H9 (cell line): ENCODE measurements at regions not wholly inside any gene's neighbourhood (a gene's known extent, or its start where the extent isn't known, plus 50 kb on each side); places are given as distances from the start of the nearest gene placed in this dataset.

Experiments used
- DNase-seq: peaks from one replicate; pipeline ENCODE4 v3.0.0-alpha.2; 2017
- H2AFZ ChIP-seq: one replicate; pipeline ENCODE4 v1.6.1; 2013; ENCODE audit warnings: mild to moderate bottlenecking, low read length, control low read depth, moderate library complexity
- H2AK5ac ChIP-seq: 2 replicates; pipeline ENCODE4 v1.6.1; 2013; ENCODE audit warnings: low read length, control low read depth, mixed read lengths; ENCODE audit not compliant: insufficient read length
- H2BK120ac ChIP-seq: one replicate; pipeline ENCODE4 v1.6.1; 2013; ENCODE audit warnings: low read depth, mild to moderate bottlenecking, low read length, control low read depth, inconsistent platforms; ENCODE audit not compliant: poor library complexity, severe bottlenecking
- H2BK12ac ChIP-seq: 2 replicates; pipeline ENCODE4 v1.6.1; 2013; ENCODE audit warnings: low read length, control low read depth, mixed read lengths, low read depth; ENCODE audit not compliant: insufficient read length
- H2BK15ac ChIP-seq: 2 replicates; pipeline ENCODE4 v1.6.1; 2013; ENCODE audit warnings: low read depth, low read length, control low read depth
- H2BK20ac ChIP-seq: one replicate; pipeline ENCODE4 v1.6.1; 2013; ENCODE audit warnings: low read depth, mild to moderate bottlenecking, low read length, control low read depth, inconsistent platforms; ENCODE audit not compliant: poor library complexity, severe bottlenecking
- H2BK5ac ChIP-seq: 2 replicates; pipeline ENCODE4 v1.6.1; 2013; ENCODE audit warnings: low read length, control low read depth, mixed read lengths; ENCODE audit not compliant: insufficient read length
- H3K14ac ChIP-seq: 2 replicates; pipeline ENCODE4 v1.6.1; 2013; ENCODE audit warnings: low read length, control low read depth; ENCODE audit not compliant: insufficient read depth
- H3K18ac ChIP-seq: 2 replicates; pipeline ENCODE4 v1.6.1; 2013; ENCODE audit warnings: low read depth, mild to moderate bottlenecking, mixed read lengths, low read length, control low read depth; ENCODE audit not compliant: insufficient read length
- H3K23ac ChIP-seq: 2 replicates; pipeline ENCODE4 v1.6.1; 2013; ENCODE audit warnings: low read length, control low read depth, mixed read lengths, low read depth; ENCODE audit not compliant: insufficient read length
- H3K23me2 ChIP-seq: 2 replicates; pipeline ENCODE4 v1.6.1; 2013; ENCODE audit warnings: low read depth, mild to moderate bottlenecking, mixed read lengths, low read length, control low read depth; ENCODE audit not compliant: insufficient read length, poor library complexity, severe bottlenecking
- H3K27ac ChIP-seq: 2 replicates; pipeline ENCODE4 v1.5.1; 2013; ENCODE audit warnings: low read length, control low read depth, mixed read lengths, low read depth; ENCODE audit not compliant: insufficient read length
- H3K27me3 ChIP-seq: 2 replicates; pipeline ENCODE4 v1.6.1; 2013; ENCODE audit warnings: low read length, control low read depth, inconsistent platforms; ENCODE audit not compliant: insufficient read depth
- H3K4ac ChIP-seq: 2 replicates; pipeline ENCODE4 v1.6.1; 2013; ENCODE audit warnings: low read depth, mild to moderate bottlenecking, control low read depth, inconsistent platforms, low read length, moderate library complexity
- H3K4me1 ChIP-seq: 2 replicates; pipeline ENCODE4 v1.6.1; 2013; ENCODE audit warnings: low read length, control low read depth, inconsistent platforms; ENCODE audit not compliant: insufficient read depth
- H3K4me2 ChIP-seq: 2 replicates; pipeline ENCODE4 v1.6.1; 2013; ENCODE audit warnings: low read length, control low read depth, mixed read lengths; ENCODE audit not compliant: insufficient read length, insufficient read depth
- H3K56ac ChIP-seq: 2 replicates; pipeline ENCODE4 v1.6.1; 2013; ENCODE audit warnings: low read depth, mild to moderate bottlenecking, mixed read lengths, low read length, control low read depth; ENCODE audit not compliant: insufficient read length
- H3K79me1 ChIP-seq: 2 replicates; pipeline ENCODE4 v1.6.1; 2013; ENCODE audit warnings: low read depth, mild to moderate bottlenecking, moderate library complexity, low read length, control low read depth, inconsistent platforms; ENCODE audit not compliant: insufficient read depth, poor library complexity, severe bottlenecking
- H3K79me2 ChIP-seq: 2 replicates; pipeline ENCODE4 v1.6.1; 2013; ENCODE audit warnings: low read length, control low read depth, inconsistent platforms; ENCODE audit not compliant: insufficient read depth
- H3K9ac ChIP-seq: 2 replicates; pipeline ENCODE4 v1.6.1; 2013; ENCODE audit warnings: low read length, control low read depth, mixed read lengths; ENCODE audit not compliant: insufficient read length; ENCODE audit errors: extremely low read depth
- H3K9me3 ChIP-seq: one replicate; pipeline ENCODE4 v1.6.1; 2013; ENCODE audit warnings: low read depth, low read length, inconsistent platforms; ENCODE audit not compliant: control insufficient read depth
- H3T11ph ChIP-seq: one replicate; pipeline ENCODE4 v1.6.1; 2013; ENCODE audit warnings: mild to moderate bottlenecking, low read length, control low read depth, inconsistent platforms
- H4K20me1 ChIP-seq: one replicate; pipeline ENCODE4 v1.6.1; 2013; ENCODE audit not compliant: control insufficient read depth, insufficient read length, insufficient read depth
- H4K5ac ChIP-seq: 2 replicates; pipeline ENCODE4 v1.6.1; 2013; ENCODE audit warnings: low read depth, mild to moderate bottlenecking, mixed read lengths, low read length, control low read depth; ENCODE audit not compliant: insufficient read length
- H4K8ac ChIP-seq: replicated peaks from 2 replicates; pipeline ENCODE4 v1.6.1; 2013; ENCODE audit warnings: low read length, control low read depth, mixed read lengths, low read depth; ENCODE audit not compliant: insufficient read length
- H4K91ac ChIP-seq: 2 replicates; pipeline ENCODE4 v1.6.1; 2013; ENCODE audit warnings: low read depth, mild to moderate bottlenecking, moderate library complexity, mixed read lengths, low read length, control low read depth; ENCODE audit not compliant: insufficient read length
- H3K27ac Mint-ChIP-seq, 3 experiments: 2 replicates in 2 of 3; 3 replicates in 1 of 3; pipeline ENCODE4 v1.8.0; 2020 to 2021; ENCODE audit warnings: mixed read lengths in 3 of 3, mild to moderate bottlenecking in 1 of 3, moderate library complexity in 1 of 3
- H3K27me3 Mint-ChIP-seq: 2 replicates; pipeline ENCODE4 v1.8.0; 2021; ENCODE audit warnings: low read depth, mild to moderate bottlenecking, moderate library complexity, mixed read lengths
- H3K36me3 Mint-ChIP-seq, 3 experiments: 2 replicates in 2 of 3; 3 replicates in 1 of 3; pipeline ENCODE4 v1.8.0; 2020 to 2021; ENCODE audit warnings: low read depth in 3 of 3, mixed read lengths in 3 of 3; ENCODE audit not compliant: insufficient read depth in 1 of 3
- H3K4me1 Mint-ChIP-seq, 2 experiments: 2 replicates each; pipeline ENCODE4 v1.8.0; 2020; ENCODE audit warnings: mixed read lengths in 2 of 2
- H3K4me3 Mint-ChIP-seq, 2 experiments: 2 replicates in 1 of 2; 3 replicates in 1 of 2; pipeline ENCODE4 v1.8.0; 2020 to 2021; ENCODE audit warnings: mild to moderate bottlenecking in 2 of 2, mixed read lengths in 2 of 2, moderate library complexity in 1 of 2
- H3K9me3 Mint-ChIP-seq, 2 experiments: 2 replicates in 1 of 2; 3 replicates in 1 of 2; pipeline ENCODE4 v1.8.0; 2020; ENCODE audit warnings: mild to moderate bottlenecking in 2 of 2, mixed read lengths in 2 of 2, moderate library complexity in 1 of 2
- CTCF ChIP-seq: fragments of 200-600 bp; sonication (generic); conservative IDR thresholded peaks from 3 replicates; pipeline ENCODE4 v1.8.0; 2021; ENCODE audit warnings: antibody characterized with exemption, mild to moderate bottlenecking
- WGBS: extraction: QIAGEN DNeasy Blood & Tissue Kit; methylation state at CpG from one replicate; pipeline ENCODE4 v1.1.7; 2013; ENCODE audit warnings: missing lambda C conversion rate, low lambda C conversion rate, mixed read lengths; ENCODE audit not compliant: insufficient read length; ENCODE audit errors: extremely low coverage; 5-methylcytosine and 5-hydroxymethylcytosine counted together

- Histone ChIP-seq H3K4me2 (no peak overlapping the region), H3K18ac (no peak overlapping the region), H3K4ac (no peak overlapping the region), H3K79me2 (no peaks in the 10 kb centered on the region), H4K20me1 (no peaks in the 10 kb centered on the region), H3K14ac (no peak overlapping the region), H3K9me3 (peaks cover 69% of the 10 kb centered on the region), H3K79me1 (no peaks in the 10 kb centered on the region), H2BK12ac (no peak overlapping the region), H3K56ac (no peak overlapping the region), H4K5ac (no peak overlapping the region), H2AFZ (no peak overlapping the region), H3K23me2 (no peaks in the 10 kb centered on the region), H2AK5ac (no peak overlapping the region), H2BK15ac (no peak overlapping the region), H3K9ac (no peak overlapping the region), H3K23ac (no peak overlapping the region), H4K91ac (no peak overlapping the region), H3T11ph (no peak overlapping the region), H2BK120ac (no peak overlapping the region), H2BK5ac (no peak overlapping the region), H3K4me1 (no peaks in the 10 kb centered on the region), H2BK20ac (no peak overlapping the region), H3K27ac (no peak overlapping the region), H3K27me3 (no peaks in the 10 kb centered on the region), H4K8ac (no peak overlapping the region)
- TF ChIP-seq CTCF, result no peak
- H3K4me3 Mint-ChIP-seq, result no peak overlapping the region
- no CpG with 5 or more reads among the region's 3 CpGs for WGBS
- H3K9me3 Mint-ChIP-seq, result peaks cover 67 to 93% of the 10 kb centered on the region in 2 experiments
- peaks cover 11 to 48% (median 20%) of the 10 kb centered on the region in 3 experiments for H3K36me3 Mint-ChIP-seq
- H3K27ac Mint-ChIP-seq, result no peak overlapping the region
- H3K27me3 Mint-ChIP-seq, result no peaks in the 10 kb centered on the region; the same call in none of the 2 replicates
- H3K4me1 Mint-ChIP-seq, result no peaks in the 10 kb centered on the region
- no peak for DNase-seq
Measured at GRCh38 chr22:47576908-47577307, 814.5 kb downstream of the TBC1D22A start.
